Vagina (tissue), 2 donors: ENCODE measurements at regions not wholly inside any gene's neighbourhood (a gene's known extent, or its start where the extent isn't known, plus 50 kb on each side); places are given as distances from the start of the nearest gene placed in this dataset.

ENCODE experiments used
- POLR2A ChIP-seq, 2 donors: fragments of 450-650 bp; IDR thresholded peaks; one replicate each; pipeline ENCODE4 v1.6.1; 2017; ENCODE audit warnings: antibody characterized with exemption in 2 of 2, mild to moderate bottlenecking in 2 of 2, moderate library complexity in 2 of 2
- POLR2AphosphoS5 ChIP-seq, 2 donors: sonication (generic); formaldehyde crosslinking; IDR thresholded peaks; one replicate each; pipeline ENCODE4 v1.9.0; 2017; ENCODE audit warnings: antibody characterized with exemption in 2 of 2, mild to moderate bottlenecking in 2 of 2, low read depth in 1 of 2; ENCODE audit not compliant: insufficient read depth in 1 of 2
- TF ChIP-seq, protein P1 (sequence below), 3 experiments: fragments of 450-650 bp in 2 of 3; fragments of 200-600 bp in 1 of 3; sonication (generic) in 1 of 3; IDR thresholded peaks; one replicate each; pipeline ENCODE4 v1.5.1; 2017 to 2019; ENCODE audit warnings: antibody characterized with exemption in 3 of 3, mild to moderate bottlenecking in 2 of 3, moderate library complexity in 2 of 3

- TF ChIP-seq, protein P1, sequence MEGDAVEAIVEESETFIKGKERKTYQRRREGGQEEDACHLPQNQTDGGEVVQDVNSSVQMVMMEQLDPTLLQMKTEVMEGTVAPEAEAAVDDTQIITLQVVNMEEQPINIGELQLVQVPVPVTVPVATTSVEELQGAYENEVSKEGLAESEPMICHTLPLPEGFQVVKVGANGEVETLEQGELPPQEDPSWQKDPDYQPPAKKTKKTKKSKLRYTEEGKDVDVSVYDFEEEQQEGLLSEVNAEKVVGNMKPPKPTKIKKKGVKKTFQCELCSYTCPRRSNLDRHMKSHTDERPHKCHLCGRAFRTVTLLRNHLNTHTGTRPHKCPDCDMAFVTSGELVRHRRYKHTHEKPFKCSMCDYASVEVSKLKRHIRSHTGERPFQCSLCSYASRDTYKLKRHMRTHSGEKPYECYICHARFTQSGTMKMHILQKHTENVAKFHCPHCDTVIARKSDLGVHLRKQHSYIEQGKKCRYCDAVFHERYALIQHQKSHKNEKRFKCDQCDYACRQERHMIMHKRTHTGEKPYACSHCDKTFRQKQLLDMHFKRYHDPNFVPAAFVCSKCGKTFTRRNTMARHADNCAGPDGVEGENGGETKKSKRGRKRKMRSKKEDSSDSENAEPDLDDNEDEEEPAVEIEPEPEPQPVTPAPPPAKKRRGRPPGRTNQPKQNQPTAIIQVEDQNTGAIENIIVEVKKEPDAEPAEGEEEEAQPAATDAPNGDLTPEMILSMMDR (IDR thresholded peaks at IDR 0.05), result no peak
- TF ChIP-seq POLR2A (IDR thresholded peaks at IDR 0.05), result no peak
- no peak for TF ChIP-seq POLR2AphosphoS5 (IDR thresholded peaks at IDR 0.05; ENCODE audit: insufficient read depth in 1 of 2, low read depth in 1 of 2)
These were observed 1460.3 kb upstream of the CADM2 start for GRCh38 chr3:83498361-83499016.
